ENCODE measurements at regions not wholly inside any gene's neighbourhood (a gene's known extent, or its start where the extent isn't known, plus 50 kb on each side); places are given as distances from the start of the nearest gene placed in this dataset.
"Not testable (repeated sequence)": the region's sequence is repeated elsewhere in the genome, so short reads cannot be mapped to it uniquely, and the experiment has no call there.

GRCh38 chr5:110973510-110973909 is 98.0 kb upstream of the TSLP start:
- ATAC-seq, result no peak
- TF ChIP-seq, protein P1, sequence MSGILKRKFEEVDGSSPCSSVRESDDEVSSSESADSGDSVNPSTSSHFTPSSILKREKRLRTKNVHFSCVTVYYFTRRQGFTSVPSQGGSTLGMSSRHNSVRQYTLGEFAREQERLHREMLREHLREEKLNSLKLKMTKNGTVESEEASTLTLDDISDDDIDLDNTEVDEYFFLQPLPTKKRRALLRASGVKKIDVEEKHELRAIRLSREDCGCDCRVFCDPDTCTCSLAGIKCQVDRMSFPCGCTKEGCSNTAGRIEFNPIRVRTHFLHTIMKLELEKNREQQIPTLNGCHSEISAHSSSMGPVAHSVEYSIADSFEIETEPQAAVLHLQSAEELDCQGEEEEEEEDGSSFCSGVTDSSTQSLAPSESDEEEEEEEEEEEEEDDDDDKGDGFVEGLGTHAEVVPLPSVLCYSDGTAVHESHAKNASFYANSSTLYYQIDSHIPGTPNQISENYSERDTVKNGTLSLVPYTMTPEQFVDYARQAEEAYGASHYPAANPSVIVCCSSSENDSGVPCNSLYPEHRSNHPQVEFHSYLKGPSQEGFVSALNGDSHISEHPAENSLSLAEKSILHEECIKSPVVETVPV (CRISPR knock-in tag; IDR thresholded peaks at IDR 0.05), result no peak
- no peak for TF ChIP-seq BACH2 (CRISPR knock-in tag; IDR thresholded peaks at IDR 0.05; ENCODE audit: borderline replicate concordance)
- no peak for TF ChIP-seq CSDC2 (CRISPR knock-in tag; IDR thresholded peaks at IDR 0.05)
- TF ChIP-seq TOX (CRISPR knock-in tag; IDR thresholded peaks at IDR 0.05; ENCODE audit: borderline replicate concordance), result no peak
- TF ChIP-seq ZNF565 (CRISPR knock-in tag; conservative IDR thresholded peaks at IDR 0.05; ENCODE audit: low read depth), result no peak
- no peak for TF ChIP-seq ZFP3 (CRISPR knock-in tag; IDR thresholded peaks at IDR 0.05)
- no peak for TF ChIP-seq ZC3H10 (CRISPR knock-in tag; IDR thresholded peaks at IDR 0.05)
- TF ChIP-seq TCF4 (CRISPR knock-in tag; IDR thresholded peaks at IDR 0.05; ENCODE audit: borderline replicate concordance), result no peak

DNA sequence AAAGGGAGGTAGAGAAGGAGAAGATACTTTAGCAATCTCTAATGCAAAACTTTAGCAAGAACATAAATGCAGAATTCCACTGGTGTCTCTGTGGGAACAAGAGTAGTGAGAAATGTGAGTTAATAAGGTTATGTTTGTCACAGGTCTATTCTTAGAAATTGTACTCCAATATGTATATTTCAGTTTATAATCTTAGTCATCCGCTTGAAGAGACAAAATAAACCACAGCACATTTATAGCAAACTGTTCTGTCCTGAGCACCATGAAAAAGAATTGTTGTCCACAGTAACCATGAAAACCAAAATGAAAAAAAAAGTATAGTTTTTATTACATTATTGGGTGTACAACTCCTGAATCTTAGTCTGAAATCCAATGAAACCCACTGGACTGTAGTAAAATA is 93.6 kb upstream of the TSLP start:
- TF ChIP-seq ESRRG (CRISPR knock-in tag; IDR thresholded peaks at IDR 0.05) (no peak), ZC3H10 (CRISPR knock-in tag; IDR thresholded peaks at IDR 0.05) (no peak), PPARA (CRISPR knock-in tag; IDR thresholded peaks at IDR 0.05; ENCODE audit: borderline replicate concordance) (no peak), CSDC2 (CRISPR knock-in tag; IDR thresholded peaks at IDR 0.05) (no peak), SNAI2 (CRISPR knock-in tag; IDR thresholded peaks at IDR 0.05) (no peak), GLIS3 (CRISPR knock-in tag; IDR thresholded peaks at IDR 0.05) (no peak), ARNTL (CRISPR knock-in tag; IDR thresholded peaks at IDR 0.05; ENCODE audit: borderline replicate concordance, low read depth) (no peak), TOX (CRISPR knock-in tag; IDR thresholded peaks at IDR 0.05; ENCODE audit: borderline replicate concordance) (no peak), ZNF565 (CRISPR knock-in tag; conservative IDR thresholded peaks at IDR 0.05; ENCODE audit: low read depth) (no peak), ZNF8 (CRISPR knock-in tag; IDR thresholded peaks at IDR 0.05) (no peak), POU6F1 (CRISPR knock-in tag; IDR thresholded peaks at IDR 0.05; ENCODE audit: borderline replicate concordance, low read depth) (no peak)
- TF ChIP-seq, protein P2, sequence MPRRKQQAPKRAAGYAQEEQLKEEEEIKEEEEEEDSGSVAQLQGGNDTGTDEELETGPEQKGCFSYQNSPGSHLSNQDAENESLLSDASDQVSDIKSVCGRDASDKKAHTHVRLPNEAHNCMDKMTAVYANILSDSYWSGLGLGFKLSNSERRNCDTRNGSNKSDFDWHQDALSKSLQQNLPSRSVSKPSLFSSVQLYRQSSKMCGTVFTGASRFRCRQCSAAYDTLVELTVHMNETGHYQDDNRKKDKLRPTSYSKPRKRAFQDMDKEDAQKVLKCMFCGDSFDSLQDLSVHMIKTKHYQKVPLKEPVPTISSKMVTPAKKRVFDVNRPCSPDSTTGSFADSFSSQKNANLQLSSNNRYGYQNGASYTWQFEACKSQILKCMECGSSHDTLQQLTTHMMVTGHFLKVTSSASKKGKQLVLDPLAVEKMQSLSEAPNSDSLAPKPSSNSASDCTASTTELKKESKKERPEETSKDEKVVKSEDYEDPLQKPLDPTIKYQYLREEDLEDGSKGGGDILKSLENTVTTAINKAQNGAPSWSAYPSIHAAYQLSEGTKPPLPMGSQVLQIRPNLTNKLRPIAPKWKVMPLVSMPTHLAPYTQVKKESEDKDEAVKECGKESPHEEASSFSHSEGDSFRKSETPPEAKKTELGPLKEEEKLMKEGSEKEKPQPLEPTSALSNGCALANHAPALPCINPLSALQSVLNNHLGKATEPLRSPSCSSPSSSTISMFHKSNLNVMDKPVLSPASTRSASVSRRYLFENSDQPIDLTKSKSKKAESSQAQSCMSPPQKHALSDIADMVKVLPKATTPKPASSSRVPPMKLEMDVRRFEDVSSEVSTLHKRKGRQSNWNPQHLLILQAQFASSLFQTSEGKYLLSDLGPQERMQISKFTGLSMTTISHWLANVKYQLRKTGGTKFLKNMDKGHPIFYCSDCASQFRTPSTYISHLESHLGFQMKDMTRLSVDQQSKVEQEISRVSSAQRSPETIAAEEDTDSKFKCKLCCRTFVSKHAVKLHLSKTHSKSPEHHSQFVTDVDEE (CRISPR knock-in tag; IDR thresholded peaks at IDR 0.05), result no peak
- TF ChIP-seq, protein P1 (CRISPR knock-in tag; IDR thresholded peaks at IDR 0.05), result no peak
- TF ChIP-seq, protein P3, sequence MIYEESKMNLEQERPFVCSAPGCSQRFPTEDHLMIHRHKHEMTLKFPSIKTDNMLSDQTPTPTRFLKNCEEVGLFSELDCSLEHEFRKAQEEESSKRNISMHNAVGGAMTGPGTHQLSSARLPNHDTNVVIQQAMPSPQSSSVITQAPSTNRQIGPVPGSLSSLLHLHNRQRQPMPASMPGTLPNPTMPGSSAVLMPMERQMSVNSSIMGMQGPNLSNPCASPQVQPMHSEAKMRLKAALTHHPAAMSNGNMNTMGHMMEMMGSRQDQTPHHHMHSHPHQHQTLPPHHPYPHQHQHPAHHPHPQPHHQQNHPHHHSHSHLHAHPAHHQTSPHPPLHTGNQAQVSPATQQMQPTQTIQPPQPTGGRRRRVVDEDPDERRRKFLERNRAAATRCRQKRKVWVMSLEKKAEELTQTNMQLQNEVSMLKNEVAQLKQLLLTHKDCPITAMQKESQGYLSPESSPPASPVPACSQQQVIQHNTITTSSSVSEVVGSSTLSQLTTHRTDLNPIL (CRISPR knock-in tag; IDR thresholded peaks at IDR 0.05; ENCODE audit: low read depth), result no peak
- no peak for ATAC-seq

DNA sequence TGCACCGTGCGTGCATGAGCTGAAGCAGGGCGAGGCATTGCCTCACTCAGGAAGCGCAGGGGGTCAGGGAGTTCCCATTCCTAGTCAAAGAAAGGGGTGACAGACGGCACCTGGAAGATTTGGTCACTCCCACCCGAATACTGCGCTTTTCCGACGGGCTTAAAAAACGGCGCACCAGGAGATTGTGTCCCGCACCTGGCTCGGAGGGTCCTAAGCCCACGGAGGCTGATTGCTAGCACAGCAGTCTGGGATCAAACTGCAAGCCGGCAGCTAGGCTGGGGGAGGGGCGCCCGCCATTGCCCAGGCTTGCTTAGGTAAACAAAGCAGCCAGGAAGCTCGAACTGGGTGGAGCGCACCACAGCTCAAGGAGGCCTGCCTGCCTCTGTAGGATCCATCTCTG is 85.6 kb upstream of the TSLP start:
- ATAC-seq, result not testable (repeated sequence)

DNA sequence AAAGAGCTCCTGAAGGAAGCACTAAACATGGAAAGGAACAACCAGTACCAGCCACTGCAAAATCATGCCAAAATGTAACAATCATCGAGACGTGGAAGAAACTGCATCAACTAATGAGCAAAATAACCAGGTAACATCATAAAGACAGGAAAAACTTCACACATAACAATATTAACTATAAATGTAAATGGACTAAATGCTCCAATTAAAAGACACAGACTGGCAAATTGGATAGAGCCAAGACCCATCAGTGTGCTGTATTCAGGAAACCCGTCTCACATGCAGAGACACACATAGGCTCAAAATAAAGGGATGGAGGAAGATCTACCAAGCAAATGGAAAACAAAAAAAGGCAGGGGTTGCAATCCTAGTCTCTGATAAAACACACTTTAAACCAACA is 83.9 kb upstream of the TSLP start:
- ATAC-seq, result not testable (repeated sequence)

DNA sequence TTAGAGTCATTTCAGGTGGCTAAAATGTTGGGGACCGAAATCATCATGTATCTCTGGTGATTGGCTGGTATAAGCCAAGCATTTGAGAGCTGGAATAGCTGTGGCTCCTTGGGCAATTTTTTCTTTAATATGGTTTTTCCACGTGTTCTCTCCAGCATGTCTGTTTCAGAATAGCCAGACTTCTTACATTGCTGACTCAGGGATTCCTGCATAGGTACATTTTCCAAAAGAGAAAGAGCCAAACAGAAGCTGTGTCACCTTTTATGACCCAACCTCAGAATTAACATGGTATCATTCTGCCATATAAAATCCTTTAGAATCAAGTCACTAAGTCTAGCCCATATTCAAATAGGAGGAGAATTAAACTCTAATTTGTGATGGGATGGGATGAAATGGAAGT is 74.8 kb upstream of the TSLP start:
- no peak for ATAC-seq
- no peak for TF ChIP-seq PATZ1 (CRISPR knock-in tag; IDR thresholded peaks at IDR 0.05; ENCODE audit: borderline replicate concordance)

Measured in SK-N-SH treated with all-trans-retinoic acid at 6 μM for 48 hours (cell line).